ENCODE measurements at regions not wholly inside any gene's neighbourhood (a gene's known extent, or its start where the extent isn't known, plus 50 kb on each side); places are given as distances from the start of the nearest gene placed in this dataset.

DNA sequence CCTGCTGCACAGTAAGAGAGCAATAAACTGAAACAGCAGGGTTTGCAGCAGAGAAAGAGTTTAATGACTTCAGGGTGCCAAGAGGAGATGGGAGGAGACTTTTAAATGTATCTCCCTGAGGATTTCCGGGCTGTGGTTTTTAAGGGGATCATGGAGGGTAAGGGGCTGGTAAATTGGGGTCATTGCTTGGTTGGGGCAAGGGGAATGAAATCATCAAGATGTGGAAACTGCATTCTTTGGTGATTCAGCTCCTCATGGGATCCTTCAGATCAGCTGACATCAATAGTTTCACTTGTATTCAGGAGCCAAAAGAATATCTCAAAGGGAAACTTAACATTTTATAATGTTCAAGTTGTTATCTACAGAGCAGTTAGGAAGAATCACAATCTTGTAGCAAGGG is 174.3 kb upstream of the ANXA10 start:
- TF ChIP-seq, protein P1, sequence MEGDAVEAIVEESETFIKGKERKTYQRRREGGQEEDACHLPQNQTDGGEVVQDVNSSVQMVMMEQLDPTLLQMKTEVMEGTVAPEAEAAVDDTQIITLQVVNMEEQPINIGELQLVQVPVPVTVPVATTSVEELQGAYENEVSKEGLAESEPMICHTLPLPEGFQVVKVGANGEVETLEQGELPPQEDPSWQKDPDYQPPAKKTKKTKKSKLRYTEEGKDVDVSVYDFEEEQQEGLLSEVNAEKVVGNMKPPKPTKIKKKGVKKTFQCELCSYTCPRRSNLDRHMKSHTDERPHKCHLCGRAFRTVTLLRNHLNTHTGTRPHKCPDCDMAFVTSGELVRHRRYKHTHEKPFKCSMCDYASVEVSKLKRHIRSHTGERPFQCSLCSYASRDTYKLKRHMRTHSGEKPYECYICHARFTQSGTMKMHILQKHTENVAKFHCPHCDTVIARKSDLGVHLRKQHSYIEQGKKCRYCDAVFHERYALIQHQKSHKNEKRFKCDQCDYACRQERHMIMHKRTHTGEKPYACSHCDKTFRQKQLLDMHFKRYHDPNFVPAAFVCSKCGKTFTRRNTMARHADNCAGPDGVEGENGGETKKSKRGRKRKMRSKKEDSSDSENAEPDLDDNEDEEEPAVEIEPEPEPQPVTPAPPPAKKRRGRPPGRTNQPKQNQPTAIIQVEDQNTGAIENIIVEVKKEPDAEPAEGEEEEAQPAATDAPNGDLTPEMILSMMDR (IDR thresholded peaks at IDR 0.05): no peak
- no peak for TF ChIP-seq EZH2phosphoT487 (IDR thresholded peaks at IDR 0.05)

Data from neural progenitor cell (in vitro differentiated cells).